ENCODE measurements at regions not wholly inside any gene's neighbourhood (a gene's known extent, or its start where the extent isn't known, plus 50 kb on each side); places are given as distances from the start of the nearest gene placed in this dataset.

DNA sequence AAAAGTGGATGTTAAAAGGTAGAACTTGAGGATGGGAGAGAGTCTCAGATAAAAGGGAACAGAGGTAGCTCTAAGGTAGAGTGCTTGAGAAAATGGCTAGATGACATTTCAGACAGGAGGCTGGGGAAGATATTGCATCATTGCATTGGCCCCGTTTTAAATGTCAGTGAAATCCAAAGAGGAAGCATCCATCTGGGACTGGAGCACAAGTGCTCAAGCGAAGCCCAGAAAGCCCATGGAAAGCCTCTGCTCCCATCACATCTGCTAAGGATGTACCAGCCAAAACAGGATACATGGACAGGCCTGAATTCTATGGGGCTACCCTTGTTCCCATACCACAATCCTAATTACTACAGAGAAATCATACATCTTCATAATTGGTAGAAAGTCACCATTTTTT lies 581.5 kb upstream of the TMEM132C start:
- TF ChIP-seq, protein P1, sequence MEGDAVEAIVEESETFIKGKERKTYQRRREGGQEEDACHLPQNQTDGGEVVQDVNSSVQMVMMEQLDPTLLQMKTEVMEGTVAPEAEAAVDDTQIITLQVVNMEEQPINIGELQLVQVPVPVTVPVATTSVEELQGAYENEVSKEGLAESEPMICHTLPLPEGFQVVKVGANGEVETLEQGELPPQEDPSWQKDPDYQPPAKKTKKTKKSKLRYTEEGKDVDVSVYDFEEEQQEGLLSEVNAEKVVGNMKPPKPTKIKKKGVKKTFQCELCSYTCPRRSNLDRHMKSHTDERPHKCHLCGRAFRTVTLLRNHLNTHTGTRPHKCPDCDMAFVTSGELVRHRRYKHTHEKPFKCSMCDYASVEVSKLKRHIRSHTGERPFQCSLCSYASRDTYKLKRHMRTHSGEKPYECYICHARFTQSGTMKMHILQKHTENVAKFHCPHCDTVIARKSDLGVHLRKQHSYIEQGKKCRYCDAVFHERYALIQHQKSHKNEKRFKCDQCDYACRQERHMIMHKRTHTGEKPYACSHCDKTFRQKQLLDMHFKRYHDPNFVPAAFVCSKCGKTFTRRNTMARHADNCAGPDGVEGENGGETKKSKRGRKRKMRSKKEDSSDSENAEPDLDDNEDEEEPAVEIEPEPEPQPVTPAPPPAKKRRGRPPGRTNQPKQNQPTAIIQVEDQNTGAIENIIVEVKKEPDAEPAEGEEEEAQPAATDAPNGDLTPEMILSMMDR (IDR thresholded peaks at IDR 0.05) = no peak
- TF ChIP-seq POLR2A (IDR thresholded peaks at IDR 0.05) = no peak

All from heart left ventricle (tissue), 13 donors.